DLD1 (cell line): ENCODE measurements at regions not wholly inside any gene's neighbourhood (a gene's known extent, or its start where the extent isn't known, plus 50 kb on each side); places are given as distances from the start of the nearest gene placed in this dataset.

Experiments used
- in situ Hi-C: cut with HindIII; loops from 2 replicates; pipeline ENCODE4 v1.10.0; 2017; ENCODE audit warnings: low sequenced_read_pairs

DNA sequence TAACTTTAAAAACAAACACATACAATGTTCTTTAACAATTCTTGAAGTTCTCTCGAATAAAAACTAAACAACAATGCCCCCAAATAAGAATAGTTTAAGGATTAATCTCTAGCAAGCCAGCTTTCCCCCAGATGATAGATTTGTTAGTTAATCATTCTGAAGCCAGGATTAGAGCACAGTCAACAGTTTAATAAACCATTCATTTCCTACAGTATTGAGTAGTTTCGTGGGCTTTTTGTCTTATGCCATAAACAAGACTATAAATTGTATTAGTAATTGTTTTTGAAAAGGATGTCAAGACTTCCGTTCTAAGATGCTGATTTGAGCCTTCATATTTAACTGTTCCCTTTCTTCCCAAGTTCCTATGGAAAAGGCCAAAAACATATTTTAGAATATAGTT is 136.6 kb downstream of the PIK3R1 start:
- in situ Hi-C loops = no loop called here

DNA sequence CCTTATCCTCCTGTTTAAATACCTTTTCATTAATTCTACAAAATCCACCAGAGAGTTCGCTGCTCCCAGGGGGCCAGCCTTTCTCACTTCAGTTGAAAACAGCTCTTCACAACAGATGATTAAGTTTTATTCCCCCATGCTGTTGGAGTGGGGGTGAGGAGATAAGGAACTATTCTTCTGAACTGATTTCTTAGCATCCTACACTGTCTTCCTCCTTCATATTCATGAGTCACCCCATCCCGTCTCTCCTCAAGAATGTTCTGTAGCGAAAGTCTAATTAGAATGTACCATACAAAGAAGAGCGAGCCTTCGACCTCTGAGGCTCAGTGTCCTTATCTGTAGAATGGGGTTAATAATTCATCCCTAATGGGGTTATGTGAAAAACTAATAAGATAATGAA is 138.0 kb downstream of the PIK3R1 start:
- in situ Hi-C loops = no loop called here

DNA sequence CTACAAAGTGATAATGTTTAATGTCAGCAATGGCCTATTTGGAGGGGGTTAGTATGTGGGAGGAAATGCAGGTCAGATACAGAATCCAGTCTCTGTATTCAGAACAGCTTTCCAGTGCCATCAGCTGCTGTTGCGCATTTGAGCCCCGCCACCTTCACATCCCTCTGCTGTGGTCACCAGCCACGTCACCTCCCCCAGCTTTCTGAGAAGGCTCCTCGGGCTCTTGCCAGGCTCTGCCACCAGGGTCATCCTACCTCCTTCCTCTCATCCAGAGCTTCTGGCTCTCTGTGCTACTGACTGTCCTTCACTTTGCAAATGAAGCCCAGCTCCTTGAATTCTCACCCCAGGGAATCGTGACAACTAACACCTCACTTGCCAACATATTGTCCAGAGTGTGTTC is 138.8 kb downstream of the PIK3R1 start:
- in situ Hi-C loops = no loop called here

DNA sequence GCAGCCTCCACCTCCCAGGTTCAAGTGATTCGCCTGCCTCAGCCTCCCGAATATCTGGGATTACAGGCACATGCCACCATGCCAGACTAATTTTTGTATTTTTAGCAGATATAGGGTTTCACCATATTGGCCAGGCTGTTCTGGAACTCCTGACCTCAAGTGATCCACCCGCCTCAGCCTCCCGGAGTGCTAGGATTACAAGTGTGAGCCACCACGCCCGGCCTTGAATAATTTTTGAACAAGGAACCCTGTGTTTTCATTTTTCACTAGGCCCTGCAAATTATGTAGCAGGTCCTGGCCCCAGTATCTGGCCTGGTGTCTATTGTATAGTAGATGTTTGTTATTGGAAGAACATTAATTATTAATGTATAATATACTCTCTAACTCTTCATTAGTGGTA is 140.7 kb downstream of the PIK3R1 start:
- in situ Hi-C loops = no loop called here

DNA sequence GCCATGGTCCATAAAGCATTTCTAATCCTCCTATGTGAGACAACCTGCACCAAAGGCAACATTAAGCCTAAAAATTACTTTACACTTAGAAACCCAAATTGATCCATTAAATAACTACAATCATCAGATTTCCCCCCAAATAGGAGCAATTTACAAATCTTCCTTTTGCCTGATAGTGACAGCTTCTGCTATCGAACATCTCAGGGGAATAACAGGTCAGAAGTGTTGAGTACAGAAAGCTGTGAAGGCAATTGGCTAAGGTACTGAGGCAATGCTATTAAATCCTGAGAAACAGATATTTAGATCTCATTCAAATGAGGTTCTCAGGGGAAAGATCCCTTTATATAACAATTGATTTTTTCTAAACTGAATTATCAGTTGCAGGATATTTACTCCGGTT is 141.1 kb downstream of the PIK3R1 start:
- in situ Hi-C loops = no loop called here

DNA sequence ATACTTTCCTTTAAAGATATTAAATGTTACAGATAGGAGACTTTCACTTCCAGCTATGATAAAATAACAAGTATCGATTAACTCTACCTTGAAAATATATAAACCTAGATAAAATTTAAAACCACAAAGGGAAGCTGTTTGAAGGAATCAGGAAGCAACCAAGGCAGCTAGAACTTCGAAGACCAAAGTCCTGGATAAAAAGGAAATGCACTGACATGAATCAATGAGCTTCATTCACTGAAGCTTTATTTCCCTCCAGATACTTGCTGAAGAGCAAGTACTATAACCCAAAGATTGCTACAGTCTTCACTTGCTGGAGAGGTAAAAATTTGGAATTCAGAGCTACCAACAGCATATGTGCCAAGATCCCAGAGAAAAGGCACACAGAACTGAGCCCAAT is 144.1 kb downstream of the PIK3R1 start:
- in situ Hi-C loops = no loop called here

DNA sequence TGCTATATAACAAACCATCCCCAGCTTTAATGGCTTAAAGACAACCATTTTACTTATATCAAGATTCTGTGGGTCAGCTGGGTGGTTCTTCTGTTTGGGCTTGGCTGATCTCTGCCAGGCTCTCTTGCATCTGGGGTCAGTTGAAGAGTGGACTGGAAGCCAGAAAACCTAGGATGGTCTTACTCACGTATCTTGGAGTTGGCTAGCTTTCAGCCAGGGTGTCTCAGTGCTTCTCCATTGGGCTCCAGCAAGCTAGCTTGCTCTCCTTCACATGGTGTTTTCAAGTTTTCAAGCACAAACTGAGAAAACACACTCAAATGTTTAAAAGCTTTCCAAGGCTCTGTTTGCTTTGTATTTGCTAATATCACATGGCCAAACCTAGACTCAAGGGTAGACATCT is 146.8 kb downstream of the PIK3R1 start:
- in situ Hi-C loops = no loop called here

DNA sequence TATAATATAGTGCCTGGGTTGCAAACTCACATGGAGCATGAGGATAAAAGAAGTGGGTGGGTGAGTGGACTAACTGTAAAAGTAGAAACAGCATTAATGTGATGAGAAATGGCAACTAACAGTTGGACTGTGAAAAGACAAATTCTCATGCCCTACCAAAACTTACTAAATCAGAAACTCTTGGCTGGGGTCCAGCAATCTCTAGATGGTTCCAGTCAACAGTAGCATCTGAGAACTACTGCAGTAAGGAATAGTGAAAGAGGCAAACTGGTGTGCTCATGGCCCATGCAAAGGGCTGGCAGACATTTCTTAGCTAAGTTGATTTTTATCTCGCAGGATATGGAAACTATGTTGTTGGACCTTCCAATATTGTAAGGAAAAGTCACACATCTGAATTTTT is 150.3 kb downstream of the PIK3R1 start:
- in situ Hi-C loops = no loop called here

DNA sequence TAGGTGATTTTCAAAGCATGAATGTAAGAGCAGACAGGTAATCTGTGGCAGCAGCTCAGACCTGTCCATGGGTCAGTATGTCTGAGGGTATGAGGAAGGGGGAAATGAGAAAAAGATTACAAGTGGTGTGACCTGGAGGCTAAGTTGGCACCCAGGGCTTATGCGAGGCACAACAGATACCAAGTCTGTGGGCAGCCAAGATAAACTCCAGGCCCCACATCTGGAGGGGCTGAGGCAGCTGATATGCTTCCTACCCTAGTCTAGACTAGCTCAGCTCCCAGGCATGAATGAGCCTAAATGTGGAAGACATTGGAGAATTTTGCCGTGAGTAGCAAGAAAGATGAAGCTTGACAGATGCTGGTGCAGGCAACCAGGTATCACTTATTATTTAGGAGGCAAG is 151.7 kb downstream of the PIK3R1 start:
- in situ Hi-C loops = no loop called here

DNA sequence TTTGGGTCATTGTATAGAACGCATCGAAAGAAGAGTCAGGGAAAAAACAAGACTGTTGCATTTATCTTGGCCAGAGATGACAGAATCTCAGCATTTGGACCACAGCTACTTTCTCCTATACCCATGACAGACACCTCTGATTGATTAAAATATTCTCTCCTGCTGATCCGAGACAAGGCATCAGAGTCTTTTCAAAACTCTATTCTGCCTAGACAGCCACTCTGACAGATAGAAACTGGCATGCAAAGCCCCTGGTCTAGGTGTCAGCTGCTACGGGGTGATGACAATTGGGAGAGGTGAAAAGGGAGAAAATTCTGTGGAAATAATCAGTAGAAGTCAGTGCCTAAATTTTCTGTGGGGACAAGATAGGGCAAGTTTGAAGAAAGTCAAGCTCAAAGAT is 152.2 kb downstream of the PIK3R1 start:
- in situ Hi-C loops = no loop called here

DNA sequence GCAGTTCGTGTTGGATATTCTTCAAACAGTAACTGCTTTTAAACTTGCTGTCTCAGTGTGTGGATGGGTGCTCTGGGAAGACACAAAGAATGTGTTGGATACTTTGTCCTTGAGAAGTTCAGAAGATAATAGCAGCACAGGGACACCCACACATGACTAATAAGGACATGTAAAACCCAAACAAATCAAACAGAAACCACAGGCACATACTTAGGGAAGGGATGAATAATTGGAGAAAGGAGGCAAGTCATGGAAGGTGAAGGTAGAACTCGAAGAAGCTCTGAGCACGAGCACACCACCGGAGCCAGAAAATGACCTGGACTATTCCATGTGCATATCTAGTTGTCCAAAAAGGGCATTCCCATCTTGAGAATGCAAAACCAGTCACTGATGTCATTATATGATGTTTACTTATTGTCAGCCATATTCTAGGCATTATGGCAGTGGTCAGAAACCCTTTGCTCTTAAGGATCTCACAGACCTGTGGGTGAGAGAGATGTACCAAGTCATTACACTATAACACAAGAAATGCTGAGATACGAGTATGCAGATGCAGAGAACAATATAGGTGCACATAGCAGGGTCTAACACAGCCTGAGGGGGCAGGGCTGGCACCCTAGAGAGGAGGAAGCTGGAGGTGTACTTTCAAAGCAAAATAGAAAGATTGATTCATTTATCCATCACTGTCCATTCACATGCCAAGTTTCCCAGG is 152.9 kb downstream of the PIK3R1 start:
- in situ Hi-C loops = no loop called here

DNA sequence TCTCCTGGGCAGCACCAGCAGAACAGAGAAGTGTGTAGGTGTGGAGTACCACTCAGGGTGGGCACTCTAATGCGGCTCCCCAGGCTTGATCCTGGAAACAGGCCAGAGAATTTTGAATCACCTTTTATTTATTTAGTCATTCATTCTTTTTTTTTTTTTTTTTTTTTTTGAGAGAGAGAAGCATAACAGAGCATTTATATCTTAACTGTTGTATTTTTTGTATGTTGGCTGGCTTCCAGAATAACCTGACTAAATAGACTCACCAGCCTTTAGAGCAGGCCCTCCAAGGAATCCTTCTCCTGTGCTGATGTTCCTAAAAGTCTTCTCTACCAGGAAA is 153.4 kb downstream of the PIK3R1 start:
- in situ Hi-C loops = no loop called here

DNA sequence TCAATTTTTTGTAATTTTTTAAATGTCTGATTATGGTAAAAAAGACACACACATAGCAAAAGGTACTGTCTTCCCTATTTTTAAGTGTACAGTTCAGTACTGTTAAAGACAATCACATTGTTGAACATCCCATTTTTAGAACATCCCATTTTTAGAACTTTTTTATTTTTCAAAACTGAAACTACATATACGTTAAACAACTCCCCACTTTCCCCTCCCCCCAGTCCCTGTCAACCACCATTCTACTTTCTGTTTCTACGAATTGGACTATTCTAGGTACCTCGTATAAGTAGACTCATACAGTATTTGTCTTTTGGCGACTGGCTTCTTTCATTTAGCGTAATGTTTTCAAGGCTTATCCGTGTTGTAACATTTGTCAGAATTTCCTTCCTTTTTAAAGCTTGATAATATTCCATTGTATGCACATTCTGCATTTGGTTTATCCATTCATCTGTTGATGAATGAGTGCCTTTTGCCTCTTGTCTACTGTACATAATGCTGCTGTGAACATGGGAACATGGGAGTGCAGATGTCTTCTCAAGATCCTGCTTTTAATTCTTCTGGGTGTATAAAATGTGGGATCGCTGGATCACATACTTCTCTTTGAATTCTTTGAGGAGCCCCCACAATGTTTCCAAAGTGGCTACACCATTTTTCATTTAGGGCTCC is 154.0 kb downstream of the PIK3R1 start:
- in situ Hi-C loops = no loop called here

DNA sequence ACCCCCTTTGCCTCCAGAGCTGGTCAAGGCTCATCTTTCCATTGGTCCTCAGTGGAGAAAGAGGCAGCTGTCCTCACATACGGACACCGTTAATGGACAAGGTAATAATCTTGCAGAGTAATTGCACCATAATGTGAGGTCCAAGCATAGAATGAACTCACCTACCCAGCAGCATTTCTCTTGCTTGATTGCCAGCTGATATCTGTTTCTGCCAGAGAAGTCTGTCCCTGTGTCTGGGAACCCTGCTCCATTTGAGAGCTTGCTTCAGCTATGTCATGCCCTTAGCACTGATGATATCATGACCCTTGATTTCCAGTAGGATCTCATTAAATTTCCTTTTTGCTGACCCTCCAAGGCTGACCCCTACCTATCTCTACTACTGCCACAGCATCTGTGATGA is 154.6 kb downstream of the PIK3R1 start:
- in situ Hi-C loops = no loop called here

DNA sequence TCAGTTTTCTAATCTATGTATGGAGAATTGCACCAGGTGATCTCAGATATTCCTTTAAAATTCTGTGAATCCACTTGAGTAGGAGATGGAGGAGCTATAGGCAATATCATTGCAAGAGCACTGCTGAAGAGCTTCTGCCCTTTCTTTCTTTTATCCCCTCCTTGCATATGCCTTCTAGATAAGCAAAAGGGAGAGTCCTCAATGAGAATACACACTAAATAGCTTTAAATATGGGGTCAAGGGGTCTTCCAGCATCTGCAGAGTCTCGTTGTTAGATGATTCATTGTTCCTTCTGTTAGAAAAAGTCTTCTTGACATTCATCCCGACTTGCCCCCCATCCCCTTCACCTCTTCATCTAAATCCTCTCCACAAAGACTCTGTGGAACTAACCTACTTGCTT is 156.1 kb downstream of the PIK3R1 start:
- in situ Hi-C loops = no loop called here

DNA sequence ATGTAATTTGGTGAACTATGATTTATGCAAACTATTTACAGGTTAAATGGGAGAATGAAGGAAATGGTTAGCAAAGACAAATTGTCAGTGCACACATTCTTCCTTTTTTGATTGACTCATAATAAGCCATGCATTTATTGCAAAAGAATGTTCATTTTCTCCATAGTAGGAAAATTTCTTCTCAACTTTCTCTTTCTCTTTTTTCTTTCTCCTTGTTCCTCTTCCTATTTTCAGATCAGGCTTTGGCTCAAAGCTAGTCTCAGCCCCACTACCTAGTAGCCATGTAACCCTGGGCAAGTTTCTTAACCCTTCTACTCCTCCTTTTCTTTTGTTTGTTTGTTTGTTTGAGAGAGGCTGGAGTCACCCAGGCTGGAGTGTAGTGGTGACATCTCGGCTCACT is 156.6 kb downstream of the PIK3R1 start:
- in situ Hi-C loops = no loop called here

DNA sequence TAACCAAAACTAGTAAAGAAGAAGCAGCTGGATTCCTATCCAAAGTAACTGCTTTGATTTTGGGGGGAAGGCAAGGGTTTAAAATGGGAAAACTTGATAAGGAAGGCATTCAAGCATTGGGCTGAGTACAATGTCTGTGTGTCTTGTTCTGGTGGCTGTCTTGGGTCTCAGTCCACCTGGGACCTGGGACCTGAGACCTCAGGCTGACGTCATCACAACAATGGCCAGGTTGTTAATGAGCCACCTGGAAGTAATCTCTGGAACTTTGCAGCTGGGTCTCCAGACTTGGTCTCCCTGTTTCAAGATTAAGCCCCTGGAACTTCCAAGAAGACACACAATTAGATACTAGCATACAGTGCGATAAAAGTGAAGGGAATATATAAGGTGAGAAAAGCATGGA is 157.5 kb downstream of the PIK3R1 start:
- in situ Hi-C loops = no loop called here

DNA sequence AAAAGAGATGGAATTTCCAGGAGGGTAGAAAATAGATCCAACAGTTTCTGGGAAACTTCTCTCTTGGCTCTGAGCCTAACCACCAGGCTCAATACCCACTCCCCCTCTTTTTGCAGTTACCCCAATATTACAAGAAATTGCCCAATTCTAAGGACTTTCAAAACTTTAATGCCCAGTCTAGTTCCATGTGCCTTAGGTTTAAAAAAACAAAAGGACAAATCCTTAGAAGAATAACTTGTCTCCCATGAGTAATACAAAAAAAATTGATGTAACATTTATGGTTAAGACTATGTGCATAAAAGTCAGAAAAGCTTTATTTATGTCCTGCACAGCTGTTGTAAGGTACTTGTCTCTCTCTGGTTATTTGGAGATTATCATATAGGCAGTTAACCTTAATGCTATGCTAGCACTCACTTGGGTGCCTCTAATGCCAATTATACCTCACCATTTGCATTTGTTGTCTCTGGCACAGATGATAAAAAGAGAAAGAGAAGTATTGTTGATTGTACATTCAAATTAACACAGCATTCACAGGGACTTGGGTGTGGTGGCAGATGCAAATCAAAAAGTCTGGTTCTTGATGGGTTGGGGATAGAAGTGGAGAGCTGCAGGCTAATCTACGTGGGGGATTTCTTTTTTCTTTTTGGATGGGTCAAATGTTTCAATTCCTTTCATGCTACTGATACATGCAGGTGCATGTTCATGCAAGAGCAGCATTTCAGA is 159.4 kb downstream of the PIK3R1 start:
- in situ Hi-C loops = no loop called here

DNA sequence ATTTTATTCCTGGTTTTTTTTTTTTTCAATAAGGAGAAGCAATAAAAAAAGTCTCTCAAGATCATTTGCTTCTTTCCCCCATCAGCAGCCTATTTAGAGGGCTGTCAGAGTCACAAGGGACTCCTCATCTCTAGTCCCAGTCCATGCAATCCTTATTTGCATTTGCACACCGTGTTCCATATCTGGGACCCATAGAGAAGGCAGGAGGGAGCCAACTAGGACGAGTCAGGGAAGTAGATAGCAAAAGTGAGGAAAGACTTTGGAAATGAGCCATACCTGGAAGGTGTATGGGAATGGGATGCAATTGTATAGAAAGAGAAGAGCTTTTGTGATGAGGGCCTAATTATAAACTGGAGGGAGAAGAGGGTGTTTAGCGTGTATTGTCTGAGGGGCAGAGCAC is 160.0 kb downstream of the PIK3R1 start:
- in situ Hi-C loops = no loop called here

DNA sequence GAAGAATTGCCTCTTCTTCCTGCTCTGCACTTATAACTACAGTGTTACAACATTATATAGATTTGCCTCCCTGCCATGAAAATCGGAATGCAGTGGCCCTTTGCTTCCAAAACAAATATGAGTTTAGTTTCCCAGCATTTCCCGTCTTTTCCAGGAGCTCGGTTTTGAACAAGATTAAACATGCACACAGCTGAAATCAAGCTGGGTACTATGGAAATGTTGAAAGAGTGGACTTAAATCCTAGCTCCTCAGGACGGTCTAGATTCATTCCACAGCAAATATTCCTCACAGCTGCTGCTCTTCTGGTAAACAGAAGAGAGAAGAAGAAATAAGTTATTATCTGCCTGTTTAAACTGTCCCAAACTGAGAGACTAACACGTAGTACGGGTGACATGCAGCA is 161.4 kb downstream of the PIK3R1 start:
- in situ Hi-C loops = no loop called here

DNA sequence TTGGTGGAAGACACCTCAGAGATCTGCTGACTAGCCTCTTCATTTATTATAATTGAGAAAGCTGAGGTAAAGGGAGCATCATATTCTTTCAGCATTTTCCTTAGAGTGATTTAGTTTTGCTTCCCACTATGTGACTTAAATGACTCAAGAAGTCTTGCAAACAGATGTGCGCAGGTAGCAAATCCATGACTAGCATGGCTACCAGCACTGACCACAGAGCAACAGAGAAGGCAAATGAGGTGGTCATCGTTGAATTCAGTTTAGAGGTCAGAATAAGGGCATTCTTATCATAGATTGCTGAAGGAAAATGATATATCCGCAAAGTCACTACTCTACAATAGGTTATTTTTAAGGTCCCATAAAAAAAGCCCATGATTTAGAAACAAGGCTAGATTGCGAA is 162.2 kb downstream of the PIK3R1 start:
- in situ Hi-C loops = no loop called here

DNA sequence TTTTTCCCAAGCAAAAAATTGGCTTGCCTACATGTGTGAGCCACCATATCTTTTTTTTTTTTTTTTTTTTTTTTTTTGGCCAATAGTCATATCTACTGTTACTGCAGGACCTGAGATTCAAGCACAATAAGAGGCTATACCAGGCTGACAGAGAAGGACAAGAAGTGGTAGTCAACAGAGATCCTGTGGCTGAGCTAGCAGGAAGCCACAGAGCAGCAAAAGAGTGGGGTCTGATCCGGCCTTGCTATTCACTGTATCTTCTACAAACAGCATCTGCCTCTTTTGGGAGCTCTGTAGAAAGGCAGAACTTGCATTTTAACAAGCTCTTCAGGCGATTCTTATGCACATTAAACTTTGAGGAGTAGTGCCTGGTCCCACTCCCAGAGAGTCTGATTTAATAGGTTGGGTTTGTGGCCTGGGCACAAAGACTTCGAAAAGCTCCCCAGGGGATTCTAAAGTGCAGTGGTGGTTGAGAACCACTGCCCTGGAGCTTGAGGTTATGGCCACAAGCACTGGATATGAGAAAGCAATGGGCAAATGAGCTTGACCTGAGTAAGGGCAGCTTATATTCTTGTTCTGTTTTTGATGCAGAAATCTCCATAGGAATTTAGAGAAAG is 162.8 kb downstream of the PIK3R1 start:
- in situ Hi-C loops = no loop called here
